HG03432 (cell line): ENCODE measurements at regions not wholly inside any gene's neighbourhood (a gene's known extent, or its start where the extent isn't known, plus 50 kb on each side); places are given as distances from the start of the nearest gene placed in this dataset.

ENCODE experiments used
- ATAC-seq: cut with Tn5 transposase; IDR thresholded peaks from one replicate; pipeline ENCODE4 v1.9.1; 2021; ENCODE audit warnings: mild to moderate bottlenecking, moderate library complexity; ENCODE audit not compliant: unreplicated experiment

GRCh38 chr11:93248602-93249001 lies 50.8 kb upstream of the SLC36A4 start:
- no peak for ATAC-seq

- ATAC-seq: no peak
Measured at GRCh38 chr11:93249459-93250220, 51.8 kb upstream of the SLC36A4 start.

GRCh38 chr11:93250326-93250725 lies 52.5 kb upstream of the SLC36A4 start:
- no peak for ATAC-seq

GRCh38 chr11:93251922-93252321 lies 54.1 kb upstream of the SLC36A4 start:
- no peak for ATAC-seq

GRCh38 chr11:93253111-93253510 lies 55.3 kb upstream of the SLC36A4 start:
- ATAC-seq: no peak

GRCh38 chr11:93256623-93257022 lies 58.8 kb upstream of the SLC36A4 start:
- no peak for ATAC-seq

- ATAC-seq: no peak
Measured at GRCh38 chr11:93267383-93267782, 63.2 kb upstream of the DEUP1 start.

GRCh38 chr11:93268287-93269040 lies 62.1 kb upstream of the DEUP1 start:
- no peak for ATAC-seq

- no peak for ATAC-seq
Measured at GRCh38 chr11:93271596-93271995, 58.9 kb upstream of the DEUP1 start.

- no peak for ATAC-seq
Measured at GRCh38 chr11:93274851-93275250, 55.7 kb upstream of the DEUP1 start.

GRCh38 chr11:93278976-93279375 lies 51.6 kb upstream of the DEUP1 start:
- ATAC-seq: no peak

GRCh38 chr11:93279851-93280347 lies 50.6 kb upstream of the DEUP1 start:
- peak; percentile 91 for ATAC-seq
